Natural killer cell (primary cell): ENCODE measurements at regions not wholly inside any gene's neighbourhood (a gene's known extent, or its start where the extent isn't known, plus 50 kb on each side); places are given as distances from the start of the nearest gene placed in this dataset.

ENCODE experiments used
- ATAC-seq, 3 donors: fragments of 150-1000 bp in 2 of 3; fragments of 200-7000 bp in 1 of 3; cut with Tn5 transposase; 1 replicate in 1 of 3; 2 replicates in 2 of 3; pipeline ENCODE4 v1.10.0; 2021; ENCODE audit warnings: mild to moderate bottlenecking in 2 of 3, moderate library complexity in 2 of 3
- DNase-seq, 2 donors: peaks; one replicate each; pipeline versions ENCODE4 v3.0.0 to v3.0.0-alpha.2; 2013 to 2021; ENCODE audit warnings: mixed read lengths in 1 of 2
- H3K27ac ChIP-seq: one replicate; pipeline ENCODE4 v1.5.1; 2013; ENCODE audit warnings: mild to moderate bottlenecking, low read length
- H3K27me3 ChIP-seq: one replicate; pipeline ENCODE4 v1.6.1; 2013; ENCODE audit warnings: low read length; ENCODE audit not compliant: control insufficient read depth, insufficient read depth
- H3K36me3 ChIP-seq: one replicate; pipeline ENCODE4 v1.6.1; 2013; ENCODE audit warnings: low read length; ENCODE audit not compliant: control insufficient read depth, insufficient read depth
- H3K4me1 ChIP-seq: one replicate; pipeline ENCODE4 v1.6.1; 2013; ENCODE audit warnings: low read length; ENCODE audit not compliant: control insufficient read depth, insufficient read depth
- H3K4me3 ChIP-seq: one replicate; pipeline ENCODE4 v1.5.1; 2013; ENCODE audit warnings: low read length
- H3K9me3 ChIP-seq: one replicate; pipeline ENCODE4 v1.6.1; 2013; ENCODE audit warnings: low read length; ENCODE audit not compliant: control insufficient read depth, insufficient read depth
- H3K27ac Mint-ChIP-seq, 2 donors: one replicate each; pipeline ENCODE4 v1.8.0; 2022; ENCODE audit warnings: mild to moderate bottlenecking in 2 of 2, mixed read lengths in 2 of 2, moderate library complexity in 1 of 2
- H3K27me3 Mint-ChIP-seq, 2 donors: one replicate each; pipeline ENCODE4 v1.8.0; 2022; ENCODE audit warnings: low read depth in 2 of 2, mixed read lengths in 2 of 2
- H3K36me3 Mint-ChIP-seq: one replicate; pipeline ENCODE4 v1.8.0; 2022; ENCODE audit warnings: mixed read lengths
- H3K4me1 Mint-ChIP-seq, 2 donors: one replicate each; pipeline ENCODE4 v1.8.0; 2022; ENCODE audit warnings: mixed read lengths in 2 of 2
- H3K4me3 Mint-ChIP-seq: one replicate; pipeline ENCODE4 v1.8.0; 2022; ENCODE audit warnings: mild to moderate bottlenecking, moderate library complexity, mixed read lengths
- H3K9me3 Mint-ChIP-seq, 2 donors: one replicate each; pipeline ENCODE4 v1.8.0; 2022; ENCODE audit warnings: mixed read lengths in 2 of 2
- WGBS: methylation state at CpG from one replicate; pipeline ENCODE4 v1.1.7; 2013; ENCODE audit warnings: missing lambda C conversion rate; ENCODE audit not compliant: insufficient coverage; 5-methylcytosine and 5-hydroxymethylcytosine counted together
- intact Hi-C: fragments of 100-400 bp; cut with micrococcal nuclease; formaldehyde crosslinking; loops from one replicate; pipeline ENCODE4 v1.14.2; 2022
- TF ChIP-seq, protein P1 (sequence below): fragments of 200-600 bp; IDR thresholded peaks from one replicate; pipeline ENCODE4 v1.8.0; 2022; ENCODE audit warnings: antibody characterized with exemption

GRCh38 chr6:167756597-167756996 is 70.1 kb upstream of the AFDN start:
- TF ChIP-seq, protein P1, sequence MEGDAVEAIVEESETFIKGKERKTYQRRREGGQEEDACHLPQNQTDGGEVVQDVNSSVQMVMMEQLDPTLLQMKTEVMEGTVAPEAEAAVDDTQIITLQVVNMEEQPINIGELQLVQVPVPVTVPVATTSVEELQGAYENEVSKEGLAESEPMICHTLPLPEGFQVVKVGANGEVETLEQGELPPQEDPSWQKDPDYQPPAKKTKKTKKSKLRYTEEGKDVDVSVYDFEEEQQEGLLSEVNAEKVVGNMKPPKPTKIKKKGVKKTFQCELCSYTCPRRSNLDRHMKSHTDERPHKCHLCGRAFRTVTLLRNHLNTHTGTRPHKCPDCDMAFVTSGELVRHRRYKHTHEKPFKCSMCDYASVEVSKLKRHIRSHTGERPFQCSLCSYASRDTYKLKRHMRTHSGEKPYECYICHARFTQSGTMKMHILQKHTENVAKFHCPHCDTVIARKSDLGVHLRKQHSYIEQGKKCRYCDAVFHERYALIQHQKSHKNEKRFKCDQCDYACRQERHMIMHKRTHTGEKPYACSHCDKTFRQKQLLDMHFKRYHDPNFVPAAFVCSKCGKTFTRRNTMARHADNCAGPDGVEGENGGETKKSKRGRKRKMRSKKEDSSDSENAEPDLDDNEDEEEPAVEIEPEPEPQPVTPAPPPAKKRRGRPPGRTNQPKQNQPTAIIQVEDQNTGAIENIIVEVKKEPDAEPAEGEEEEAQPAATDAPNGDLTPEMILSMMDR, result no peak
- no peaks in the 10 kb centered on the region for H3K36me3 Mint-ChIP-seq

DNA sequence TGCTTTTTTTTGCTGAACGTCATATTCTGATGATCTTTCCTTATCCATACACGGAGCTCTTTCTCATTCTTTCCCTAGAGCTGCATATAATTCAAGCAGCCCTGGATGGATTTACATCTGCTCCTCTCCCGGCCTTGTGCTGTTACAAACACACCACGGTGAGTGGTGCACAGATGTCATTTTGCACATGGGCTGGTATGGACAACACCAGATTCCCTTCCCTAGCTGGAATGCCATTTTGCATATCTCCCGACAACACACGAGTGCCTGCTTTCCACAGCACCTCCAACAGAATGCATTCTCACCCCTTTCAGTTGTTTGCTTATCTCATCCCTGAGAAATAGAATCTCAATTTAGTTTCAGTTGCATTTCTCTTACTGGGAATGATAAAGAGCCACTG is 69.5 kb upstream of the AFDN start:
- H3K36me3 Mint-ChIP-seq, result no peaks in the 10 kb centered on the region
- Histone ChIP-seq H3K27ac (no peak overlapping the region), H3K4me3 (no peak overlapping the region), H3K9me3 (no peaks in the 10 kb centered on the region), H3K27me3 (no peaks in the 10 kb centered on the region), H3K4me1 (no peaks in the 10 kb centered on the region), H3K36me3 (no peaks in the 10 kb centered on the region)
- H3K4me1 Mint-ChIP-seq, result no peaks in the 10 kb centered on the region
- H3K27me3 Mint-ChIP-seq, result peaks cover 0 to 8% of the 10 kb centered on the region in 2 donors
- H3K9me3 Mint-ChIP-seq, result no peaks in the 10 kb centered on the region
- no peak overlapping the region for H3K27ac Mint-ChIP-seq
- TF ChIP-seq, protein P1, result no peak
- DNase-seq (no peak), ATAC-seq (no peak)
- 77% methylated on average over 6 of the region's 6 CpGs for WGBS
- intact Hi-C loops, result no loop called here
- H3K4me3 Mint-ChIP-seq, result no peak overlapping the region

More at GRCh38 chr6:167756597-167756996, 70.1 kb upstream of the AFDN start:
- ATAC-seq (no peak), DNase-seq (no peak)
- no peak overlapping the region for H3K27ac Mint-ChIP-seq
- Histone ChIP-seq H3K27ac (no peak overlapping the region), H3K4me1 (no peaks in the 10 kb centered on the region), H3K9me3 (no peaks in the 10 kb centered on the region), H3K36me3 (no peaks in the 10 kb centered on the region), H3K4me3 (no peak overlapping the region), H3K27me3 (no peaks in the 10 kb centered on the region)
- H3K27me3 Mint-ChIP-seq, result peaks cover 0 to 8% of the 10 kb centered on the region in 2 donors
- H3K4me1 Mint-ChIP-seq, result no peaks in the 10 kb centered on the region
- no peaks in the 10 kb centered on the region for H3K9me3 Mint-ChIP-seq
- no peak overlapping the region for H3K4me3 Mint-ChIP-seq
- WGBS, result 90% methylated on average over 2 of the region's 2 CpGs
- intact Hi-C loops, result no loop called here

- Mint-ChIP-seq H3K4me1 (no peaks in the 10 kb centered on the region), H3K9me3 (no peaks in the 10 kb centered on the region), H3K27ac (no peak overlapping the region), H3K27me3 (peaks cover 0 to 8% of the 10 kb centered on the region in 2 donors), H3K4me3 (no peak overlapping the region), H3K36me3 (no peaks in the 10 kb centered on the region)
- no peaks in the 10 kb centered on the region for H3K36me3 ChIP-seq
- no peak for ATAC-seq
- WGBS, result 90% methylated on average over 15 of the region's 15 CpGs
- H3K27ac ChIP-seq, result no peak overlapping the region
- no peaks in the 10 kb centered on the region for H3K9me3 ChIP-seq
- H3K27me3 ChIP-seq, result no peaks in the 10 kb centered on the region
- TF ChIP-seq, protein P1, result no peak
- no peak overlapping the region for H3K4me3 ChIP-seq
- no peak for DNase-seq
- H3K4me1 ChIP-seq, result no peaks in the 10 kb centered on the region
- intact Hi-C loops, result no loop called here
Observed at GRCh38 chr6:167757821-167758220, 68.9 kb upstream of the AFDN start.

GRCh38 chr6:167758309-167759023 is 68.2 kb upstream of the AFDN start:
- Histone ChIP-seq H3K27me3 (no peaks in the 10 kb centered on the region), H3K9me3 (no peaks in the 10 kb centered on the region), H3K4me3 (no peak overlapping the region), H3K4me1 (no peaks in the 10 kb centered on the region), H3K27ac (no peak overlapping the region), H3K36me3 (no peaks in the 10 kb centered on the region)
- TF ChIP-seq, protein P1, result no peak
- Mint-ChIP-seq H3K27me3 (peaks cover 0 to 7% of the 10 kb centered on the region in 2 donors), H3K36me3 (no peaks in the 10 kb centered on the region), H3K4me1 (no peaks in the 10 kb centered on the region), H3K4me3 (no peak overlapping the region), H3K9me3 (no peaks in the 10 kb centered on the region), H3K27ac (no peak overlapping the region)
- 82% methylated on average over 20 of the region's 20 CpGs for WGBS
- no peak for DNase-seq
- intact Hi-C loops, result no loop called here
- ATAC-seq, result no peak
